ENCODE measurements at regions not wholly inside any gene's neighbourhood (a gene's known extent, or its start where the extent isn't known, plus 50 kb on each side); places are given as distances from the start of the nearest gene placed in this dataset.

DNA sequence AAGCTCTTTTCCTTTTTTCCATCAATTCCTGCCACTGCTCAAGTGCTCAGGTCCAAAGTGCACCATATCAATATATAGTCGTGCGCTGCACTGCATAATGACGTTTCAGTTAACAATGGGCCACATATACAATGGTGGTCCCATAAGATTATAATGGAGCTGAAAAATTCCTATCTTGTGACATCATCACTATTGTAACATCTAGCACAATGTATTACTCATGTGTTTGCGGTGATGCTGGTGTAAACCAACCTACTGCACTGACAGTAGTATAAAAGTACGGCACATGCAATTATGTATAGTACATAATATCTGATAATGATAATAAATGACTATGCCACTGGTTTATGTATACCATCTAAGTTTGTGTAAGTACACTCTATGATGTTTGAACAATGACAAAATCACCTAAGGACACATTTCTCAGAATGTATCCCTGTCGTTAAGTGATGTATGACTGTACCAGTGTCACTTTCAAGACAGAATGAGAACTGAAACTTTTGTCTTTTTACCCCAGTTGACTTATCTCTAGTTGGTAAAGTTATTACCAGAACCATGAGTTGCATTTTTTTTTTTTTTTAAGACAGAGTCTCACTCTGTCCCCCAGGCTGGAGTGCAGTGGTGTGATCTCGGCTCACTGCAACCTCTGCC is 53.7 kb upstream of the INSM2 start:
- Histone ChIP-seq H3K27ac (ENCODE audit: low read depth, low read length) (no peak overlapping the region), H3K36me3 (ENCODE audit: control insufficient read depth, insufficient read depth, low read length) (no peaks in the 10 kb centered on the region), H3K9me3 (ENCODE audit: control insufficient read depth, low read length) (no peaks in the 10 kb centered on the region), H3K4me3 (ENCODE audit: low read length) (no peak overlapping the region), H3K27me3 (ENCODE audit: control insufficient read depth, insufficient read depth, low read length, poor library complexity, severe bottlenecking) (peaks cover 4% of the 10 kb centered on the region), H3K4me1 (ENCODE audit: control insufficient read depth, insufficient read depth, low read length) (peaks cover 7% of the 10 kb centered on the region), H3K9ac (ENCODE audit: extremely low read depth, low read length, poor library complexity, severe bottlenecking) (no peak overlapping the region)
- no peak overlapping the region for H3K27ac Mint-ChIP-seq
- peaks cover 23% of the 10 kb centered on the region for H3K4me1 Mint-ChIP-seq
- TF ChIP-seq, protein P1, sequence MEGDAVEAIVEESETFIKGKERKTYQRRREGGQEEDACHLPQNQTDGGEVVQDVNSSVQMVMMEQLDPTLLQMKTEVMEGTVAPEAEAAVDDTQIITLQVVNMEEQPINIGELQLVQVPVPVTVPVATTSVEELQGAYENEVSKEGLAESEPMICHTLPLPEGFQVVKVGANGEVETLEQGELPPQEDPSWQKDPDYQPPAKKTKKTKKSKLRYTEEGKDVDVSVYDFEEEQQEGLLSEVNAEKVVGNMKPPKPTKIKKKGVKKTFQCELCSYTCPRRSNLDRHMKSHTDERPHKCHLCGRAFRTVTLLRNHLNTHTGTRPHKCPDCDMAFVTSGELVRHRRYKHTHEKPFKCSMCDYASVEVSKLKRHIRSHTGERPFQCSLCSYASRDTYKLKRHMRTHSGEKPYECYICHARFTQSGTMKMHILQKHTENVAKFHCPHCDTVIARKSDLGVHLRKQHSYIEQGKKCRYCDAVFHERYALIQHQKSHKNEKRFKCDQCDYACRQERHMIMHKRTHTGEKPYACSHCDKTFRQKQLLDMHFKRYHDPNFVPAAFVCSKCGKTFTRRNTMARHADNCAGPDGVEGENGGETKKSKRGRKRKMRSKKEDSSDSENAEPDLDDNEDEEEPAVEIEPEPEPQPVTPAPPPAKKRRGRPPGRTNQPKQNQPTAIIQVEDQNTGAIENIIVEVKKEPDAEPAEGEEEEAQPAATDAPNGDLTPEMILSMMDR (conservative IDR thresholded peaks at IDR 0.05), result no peak
- no peak for DNase-seq
- peaks cover 19% of the 10 kb centered on the region for H3K27me3 Mint-ChIP-seq (ENCODE audit: insufficient read depth)
- WGBS, 2 experiments (ENCODE audit: insufficient coverage in 1 of 2, insufficient read length in 1 of 2), result 92% methylated on average over 5 to 6 of the region's 7 CpGs
- no peak overlapping the region for H3K4me3 Mint-ChIP-seq
- no peaks in the 10 kb centered on the region for H3K9me3 Mint-ChIP-seq
- H3K36me3 Mint-ChIP-seq (ENCODE audit: low read depth), result no peaks in the 10 kb centered on the region

DNA sequence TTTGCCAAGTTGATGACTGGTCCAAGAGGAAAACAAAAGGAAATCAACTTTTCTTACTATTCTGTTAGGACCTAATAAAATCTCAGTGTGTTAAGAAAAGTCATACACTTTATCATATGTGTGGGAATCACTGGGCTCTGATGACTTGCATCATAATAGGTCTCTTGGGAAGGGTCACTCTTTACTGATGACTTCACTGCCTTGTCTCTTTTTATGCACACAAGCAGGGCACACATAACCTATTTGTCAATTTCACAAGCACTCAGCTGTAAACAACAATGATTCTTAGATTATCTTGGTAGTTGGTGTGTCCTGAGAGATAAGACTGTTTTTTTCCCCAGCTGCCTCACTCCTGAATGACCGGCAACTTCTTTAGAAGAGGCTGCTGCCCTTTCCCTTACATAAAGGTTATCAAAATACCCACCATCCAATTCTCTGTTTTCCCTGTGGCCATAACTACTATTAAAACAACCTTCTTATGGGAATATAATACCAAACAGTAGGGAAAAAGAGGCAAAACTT is 50.9 kb upstream of the INSM2 start:
- Mint-ChIP-seq H3K9me3 (peaks cover 1% of the 10 kb centered on the region), H3K27me3 (ENCODE audit: insufficient read depth) (peaks cover 12% of the 10 kb centered on the region), H3K4me1 (peaks cover 17% of the 10 kb centered on the region), H3K4me3 (no peak overlapping the region), H3K27ac (no peak overlapping the region), H3K36me3 (ENCODE audit: low read depth) (no peaks in the 10 kb centered on the region)
- DNase-seq, result no peak
- WGBS, 2 experiments (ENCODE audit: insufficient coverage in 1 of 2, insufficient read length in 1 of 2), result 91% methylated on average over 1 of the region's 1 CpG; no CpG with 5 or more reads in 1 of the 2 experiments
- H3K27ac ChIP-seq (ENCODE audit: low read depth, low read length), result no peak overlapping the region
- no peak overlapping the region for H3K4me3 ChIP-seq (ENCODE audit: low read length)
- H3K9me3 ChIP-seq (ENCODE audit: control insufficient read depth, low read length), result no peaks in the 10 kb centered on the region
- H3K36me3 ChIP-seq (ENCODE audit: control insufficient read depth, insufficient read depth, low read length), result no peaks in the 10 kb centered on the region
- H3K4me1 ChIP-seq (ENCODE audit: control insufficient read depth, insufficient read depth, low read length), result peaks cover 7% of the 10 kb centered on the region
- TF ChIP-seq, protein P1 (conservative IDR thresholded peaks at IDR 0.05), result no peak
- no peak overlapping the region for H3K9ac ChIP-seq (ENCODE audit: extremely low read depth, low read length, poor library complexity, severe bottlenecking)
- H3K27me3 ChIP-seq (ENCODE audit: control insufficient read depth, insufficient read depth, low read length, poor library complexity, severe bottlenecking), result peaks cover 4% of the 10 kb centered on the region

All from endodermal cell (in vitro differentiated cells).